SK-N-SH (cell line): ENCODE measurements at regions not wholly inside any gene's neighbourhood (a gene's known extent, or its start where the extent isn't known, plus 50 kb on each side); places are given as distances from the start of the nearest gene placed in this dataset.

Experiments used
- TCF12 ChIP-seq: IDR thresholded peaks from 2 replicates; pipeline ENCODE4 v1.4.0; 2012
- USF2 ChIP-seq: fragments of 150-350 bp; IDR thresholded peaks from 2 replicates; pipeline ENCODE4 v1.6.1; 2017; ENCODE audit warnings: antibody characterized with exemption, low read length, low read depth, borderline replicate concordance
- YY1 ChIP-seq: IDR thresholded peaks from 2 replicates; pipeline ENCODE4 v1.4.0; 2012; ENCODE audit warnings: low read depth, mild to moderate bottlenecking

- TF ChIP-seq TCF12: no peak
- no peak for TF ChIP-seq YY1
- no peak for TF ChIP-seq USF2
Observed at GRCh38 chr7:67573639-67574038, 577.0 kb downstream of the TYW1 start.
